Suprapubic skin (tissue), 4 donors: ENCODE measurements at regions not wholly inside any gene's neighbourhood (a gene's known extent, or its start where the extent isn't known, plus 50 kb on each side); places are given as distances from the start of the nearest gene placed in this dataset.

Source experiments
- DNase-seq, 2 donors: peaks; one replicate each; pipeline ENCODE4 v3.0.0-alpha.2; 2019; ENCODE audit warnings: low spot score in 2 of 2
- H3K27ac ChIP-seq: fragments of 200-600 bp; sonication (generic); one replicate; pipeline ENCODE4 v1.5.1; 2019
- H3K27me3 ChIP-seq: fragments of 200-600 bp; sonication (generic); one replicate; pipeline ENCODE4 v1.5.1; 2019
- H3K36me3 ChIP-seq: fragments of 200-600 bp; sonication (generic); one replicate; pipeline ENCODE4 v1.5.1; 2019
- H3K4me1 ChIP-seq: fragments of 200-600 bp; sonication (generic); one replicate; pipeline ENCODE4 v1.5.1; 2019
- H3K4me3 ChIP-seq: fragments of 200-600 bp; sonication (generic); one replicate; pipeline ENCODE4 v1.5.1; 2019; ENCODE audit warnings: mild to moderate bottlenecking
- H3K9me3 ChIP-seq: fragments of 200-600 bp; sonication (generic); one replicate; pipeline ENCODE4 v1.5.1; 2019
- EP300 ChIP-seq: sonication (generic); formaldehyde crosslinking; IDR thresholded peaks from one replicate; pipeline ENCODE4 v1.6.1; 2017; ENCODE audit warnings: antibody characterized with exemption
- POLR2A ChIP-seq, 2 donors: fragments of 450-650 bp; IDR thresholded peaks; one replicate each; pipeline ENCODE4 v1.6.1; 2017; ENCODE audit warnings: antibody characterized with exemption in 2 of 2, mild to moderate bottlenecking in 2 of 2, moderate library complexity in 2 of 2
- POLR2AphosphoS5 ChIP-seq, 3 donors: sonication (generic); formaldehyde crosslinking; IDR thresholded peaks; one replicate each; pipeline ENCODE4 v1.6.1; 2017; ENCODE audit warnings: antibody characterized with exemption in 3 of 3
- WGBS: methylation state at CpG from one replicate; pipeline ENCODE4 v1.1.5; 2018; 5-methylcytosine and 5-hydroxymethylcytosine counted together
- TF ChIP-seq, protein P1 (sequence below), 2 donors: fragments of 200-600 bp in 1 of 2; fragments of 450-650 bp in 1 of 2; sonication (generic) in 1 of 2; IDR thresholded peaks; one replicate each; pipeline ENCODE4 v1.5.1; 2016 to 2019; ENCODE audit warnings: antibody characterized with exemption in 2 of 2, mild to moderate bottlenecking in 1 of 2, moderate library complexity in 1 of 2

DNA sequence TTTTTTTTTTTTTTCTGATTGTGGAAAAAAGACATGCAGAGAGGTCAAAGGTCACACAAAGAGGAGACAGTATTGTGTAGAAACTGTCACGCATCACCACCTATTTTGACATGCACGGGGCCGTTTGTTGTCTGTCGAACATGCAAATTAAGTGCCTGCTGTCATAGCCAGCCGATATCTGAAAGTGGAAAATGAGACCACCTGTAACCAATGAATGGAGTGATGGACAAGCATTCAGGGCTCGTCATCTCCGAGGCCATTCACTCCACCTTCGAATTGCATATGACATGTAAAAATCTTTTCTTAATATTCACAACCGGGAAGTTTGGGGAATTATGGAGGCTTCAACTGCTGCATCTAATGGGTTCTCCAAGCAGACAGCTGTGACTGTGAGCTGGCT lies 512.2 kb upstream of the ADAMTS16 start:
- no peak for DNase-seq
- H3K27me3 ChIP-seq, result no peaks in the 10 kb centered on the region
- TF ChIP-seq POLR2AphosphoS5 (IDR thresholded peaks at IDR 0.05) (no peak), EP300 (no peak), POLR2A (IDR thresholded peaks at IDR 0.05) (no peak)
- TF ChIP-seq, protein P1, sequence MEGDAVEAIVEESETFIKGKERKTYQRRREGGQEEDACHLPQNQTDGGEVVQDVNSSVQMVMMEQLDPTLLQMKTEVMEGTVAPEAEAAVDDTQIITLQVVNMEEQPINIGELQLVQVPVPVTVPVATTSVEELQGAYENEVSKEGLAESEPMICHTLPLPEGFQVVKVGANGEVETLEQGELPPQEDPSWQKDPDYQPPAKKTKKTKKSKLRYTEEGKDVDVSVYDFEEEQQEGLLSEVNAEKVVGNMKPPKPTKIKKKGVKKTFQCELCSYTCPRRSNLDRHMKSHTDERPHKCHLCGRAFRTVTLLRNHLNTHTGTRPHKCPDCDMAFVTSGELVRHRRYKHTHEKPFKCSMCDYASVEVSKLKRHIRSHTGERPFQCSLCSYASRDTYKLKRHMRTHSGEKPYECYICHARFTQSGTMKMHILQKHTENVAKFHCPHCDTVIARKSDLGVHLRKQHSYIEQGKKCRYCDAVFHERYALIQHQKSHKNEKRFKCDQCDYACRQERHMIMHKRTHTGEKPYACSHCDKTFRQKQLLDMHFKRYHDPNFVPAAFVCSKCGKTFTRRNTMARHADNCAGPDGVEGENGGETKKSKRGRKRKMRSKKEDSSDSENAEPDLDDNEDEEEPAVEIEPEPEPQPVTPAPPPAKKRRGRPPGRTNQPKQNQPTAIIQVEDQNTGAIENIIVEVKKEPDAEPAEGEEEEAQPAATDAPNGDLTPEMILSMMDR (IDR thresholded peaks at IDR 0.05), result no peak
- no peaks in the 10 kb centered on the region for H3K9me3 ChIP-seq
- no peak overlapping the region for H3K4me3 ChIP-seq
- H3K36me3 ChIP-seq, result no peaks in the 10 kb centered on the region
- no peaks in the 10 kb centered on the region for H3K4me1 ChIP-seq
- 78% methylated on average over 9 of the region's 9 CpGs for WGBS
- no peak overlapping the region for H3K27ac ChIP-seq

DNA sequence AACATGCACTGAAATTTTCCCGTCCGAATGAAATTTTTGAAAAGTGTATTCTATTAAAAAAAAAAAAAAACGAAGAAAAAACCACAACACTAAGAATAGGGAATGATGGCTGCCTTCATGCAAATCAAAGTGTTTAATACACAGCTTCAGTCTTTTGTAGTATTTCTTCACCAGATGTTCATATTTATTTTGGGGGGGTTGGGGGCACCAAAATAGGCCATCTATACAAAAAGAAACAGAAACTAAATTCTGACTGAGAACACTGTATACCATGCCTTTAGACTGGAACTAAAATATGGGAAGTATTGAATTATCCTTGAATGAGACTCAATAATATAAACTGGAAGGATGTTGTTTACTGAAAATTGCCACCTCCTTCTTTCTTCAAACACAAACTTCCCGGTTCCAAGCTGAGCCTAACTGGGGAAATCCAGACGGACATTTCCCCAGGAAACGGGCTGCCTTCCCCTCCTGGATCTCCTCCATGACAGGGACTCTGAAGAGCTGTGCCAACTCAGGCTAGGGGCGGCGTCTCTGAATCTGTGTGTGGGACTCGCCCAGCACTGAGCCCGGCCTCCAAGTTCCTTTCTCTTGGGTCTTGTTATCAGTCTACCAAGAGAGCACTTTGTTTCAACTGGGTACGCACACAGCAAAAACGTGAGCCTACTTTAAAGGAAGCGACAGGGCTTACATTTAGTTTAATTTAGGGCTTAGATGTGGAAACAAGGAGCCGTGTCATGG lies 511.3 kb upstream of the ADAMTS16 start:
- H3K27me3 ChIP-seq, result no peaks in the 10 kb centered on the region
- WGBS, result 67% methylated on average over 14 of the region's 14 CpGs
- H3K4me3 ChIP-seq, result no peak overlapping the region
- no peak overlapping the region for H3K27ac ChIP-seq
- H3K36me3 ChIP-seq, result no peaks in the 10 kb centered on the region
- DNase-seq, result no peak
- H3K9me3 ChIP-seq, result no peaks in the 10 kb centered on the region
- no peaks in the 10 kb centered on the region for H3K4me1 ChIP-seq
- TF ChIP-seq EP300, result no peak
- no peak for TF ChIP-seq POLR2A (IDR thresholded peaks at IDR 0.05)
- TF ChIP-seq, protein P1 (IDR thresholded peaks at IDR 0.05), result no peak
- TF ChIP-seq POLR2AphosphoS5 (IDR thresholded peaks at IDR 0.05), result no peak

DNA sequence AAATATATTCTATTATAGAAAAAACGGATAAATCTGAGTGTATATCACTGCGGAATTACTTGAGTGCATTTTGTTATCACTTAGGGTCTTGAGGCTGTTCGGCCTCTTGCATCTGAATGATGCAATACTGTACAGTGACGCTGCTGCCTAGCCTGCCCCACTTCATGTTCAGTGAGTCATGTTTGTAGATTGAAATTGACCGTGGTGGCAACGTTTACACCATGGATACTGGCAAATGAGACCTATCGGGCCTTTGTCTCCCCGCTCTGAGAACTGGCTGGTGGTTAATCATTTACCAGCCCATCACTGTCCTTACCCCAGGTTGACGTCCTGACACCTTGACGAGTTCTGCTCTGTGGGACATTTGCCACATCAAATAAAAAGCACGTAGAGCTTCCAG lies 510.1 kb upstream of the ADAMTS16 start:
- no peaks in the 10 kb centered on the region for H3K27me3 ChIP-seq
- DNase-seq, result no peak
- WGBS, result 85% methylated on average over 11 of the region's 11 CpGs
- H3K4me1 ChIP-seq, result no peaks in the 10 kb centered on the region
- H3K36me3 ChIP-seq, result no peaks in the 10 kb centered on the region
- H3K27ac ChIP-seq, result no peak overlapping the region
- TF ChIP-seq EP300, result no peak
- no peak for TF ChIP-seq POLR2A (IDR thresholded peaks at IDR 0.05)
- no peak for TF ChIP-seq POLR2AphosphoS5 (IDR thresholded peaks at IDR 0.05)
- TF ChIP-seq, protein P1 (IDR thresholded peaks at IDR 0.05), result no peak
- H3K9me3 ChIP-seq, result no peaks in the 10 kb centered on the region
- H3K4me3 ChIP-seq, result no peak overlapping the region

DNA sequence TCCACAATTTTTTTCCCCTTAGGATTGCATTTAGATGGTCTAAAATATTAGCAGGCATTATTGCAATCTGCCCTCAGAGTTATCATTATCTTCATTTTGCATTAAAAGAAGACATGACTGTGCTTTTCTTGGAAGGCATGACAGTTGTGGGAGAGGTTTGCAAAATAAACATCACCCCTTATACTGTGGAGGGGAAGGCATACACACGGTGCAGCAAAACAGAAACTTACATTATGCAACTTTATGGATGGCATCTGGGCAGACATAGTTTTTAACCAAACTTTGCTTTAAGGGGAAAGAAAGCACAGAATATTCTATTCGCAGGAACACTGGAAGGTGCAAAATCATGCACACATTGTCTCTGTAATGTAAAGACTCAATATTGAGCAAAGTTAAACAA lies 505.8 kb upstream of the ADAMTS16 start:
- no peaks in the 10 kb centered on the region for H3K9me3 ChIP-seq
- WGBS, result 66% methylated on average over 2 of the region's 2 CpGs
- no peaks in the 10 kb centered on the region for H3K27me3 ChIP-seq
- H3K36me3 ChIP-seq, result no peaks in the 10 kb centered on the region
- no peak overlapping the region for H3K4me3 ChIP-seq
- no peaks in the 10 kb centered on the region for H3K4me1 ChIP-seq
- no peak for DNase-seq
- H3K27ac ChIP-seq, result no peak overlapping the region
- TF ChIP-seq EP300 (no peak), POLR2AphosphoS5 (IDR thresholded peaks at IDR 0.05) (no peak), POLR2A (IDR thresholded peaks at IDR 0.05) (no peak)
- TF ChIP-seq, protein P1 (IDR thresholded peaks at IDR 0.05), result no peak

DNA sequence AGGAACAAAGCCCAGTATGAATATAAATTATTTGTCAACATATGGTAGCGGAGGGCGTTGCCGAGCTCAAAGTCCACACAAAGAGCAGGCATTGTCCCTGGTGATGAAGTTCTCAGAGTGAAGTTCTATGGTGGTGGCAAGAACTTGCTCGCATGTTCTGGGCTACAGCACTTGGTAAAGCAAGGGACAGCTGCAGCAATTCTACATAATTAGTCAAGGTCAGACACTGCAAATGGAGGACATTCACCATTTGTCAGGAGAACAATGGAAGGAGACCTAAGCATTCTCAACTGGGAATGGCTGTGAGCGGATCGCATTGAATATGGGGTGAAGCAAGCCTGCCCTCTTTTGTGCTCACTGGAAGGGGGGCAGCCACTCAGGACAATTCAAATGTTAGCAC lies 503.8 kb upstream of the ADAMTS16 start:
- no peak for DNase-seq
- H3K9me3 ChIP-seq, result no peaks in the 10 kb centered on the region
- H3K27ac ChIP-seq, result no peak overlapping the region
- TF ChIP-seq, protein P1 (IDR thresholded peaks at IDR 0.05), result no peak
- H3K4me1 ChIP-seq, result no peaks in the 10 kb centered on the region
- no peaks in the 10 kb centered on the region for H3K27me3 ChIP-seq
- 86% methylated on average over 6 of the region's 6 CpGs for WGBS
- no peak overlapping the region for H3K4me3 ChIP-seq
- no peaks in the 10 kb centered on the region for H3K36me3 ChIP-seq
